ENCODE measurements at regions not wholly inside any gene's neighbourhood (a gene's known extent, or its start where the extent isn't known, plus 50 kb on each side); places are given as distances from the start of the nearest gene placed in this dataset.

GRCh38 chr14:38870296-38870836 is 232.7 kb downstream of the SEC23A start:
- TF ChIP-seq CTCF (conservative IDR thresholded peaks at IDR 0.05; ENCODE audit: low read length) (no peak), EZH2phosphoT487 (IDR thresholded peaks at IDR 0.05; ENCODE audit: borderline replicate concordance, low read depth, low read length) (no peak)

Measured in OCI-LY7 (cell line).